ENCODE measurements at regions not wholly inside any gene's neighbourhood (a gene's known extent, or its start where the extent isn't known, plus 50 kb on each side); places are given as distances from the start of the nearest gene placed in this dataset.

- no peak for DNase-seq
- no peak overlapping the region for H2AK5ac ChIP-seq (ENCODE audit: low read length)
- H3K18ac ChIP-seq (ENCODE audit: low read length), result no peak overlapping the region
- no peak overlapping the region for H2BK120ac ChIP-seq (ENCODE audit: insufficient read depth, low read length, poor library complexity)
- H3K27ac ChIP-seq (ENCODE audit: low read depth, low read length), result no peak overlapping the region
- WGBS (ENCODE audit: extremely low coverage, insufficient coverage, insufficient read length), result no CpG with 5 or more reads among the region's 2 CpGs
- no peak overlapping the region for H4K91ac ChIP-seq (ENCODE audit: low read depth, low read length)
- no peak overlapping the region for H2AFZ ChIP-seq (ENCODE audit: insufficient read depth, low read length, poor library complexity)
- no peak overlapping the region for H2BK12ac ChIP-seq (ENCODE audit: low read length)
- H3K9me3 ChIP-seq (ENCODE audit: insufficient read depth, low read depth, low read length), result no peaks in the 10 kb centered on the region
- H3K79me1 ChIP-seq (ENCODE audit: low read length), result no peaks in the 10 kb centered on the region
- H3K79me2 ChIP-seq (ENCODE audit: control insufficient read depth, insufficient read depth, low read length, poor library complexity), result no peaks in the 10 kb centered on the region
- H4K8ac ChIP-seq (ENCODE audit: low read depth, low read length), result no peak overlapping the region
- H3K23ac ChIP-seq (ENCODE audit: low read length), result no peak overlapping the region
- no peak overlapping the region for H4K12ac ChIP-seq (ENCODE audit: low read depth, low read length)
- H3K4me2 ChIP-seq (ENCODE audit: low read length), result no peak overlapping the region
- no peaks in the 10 kb centered on the region for H3K27me3 ChIP-seq (ENCODE audit: insufficient read depth, low read length)
- H3K4me1 ChIP-seq (ENCODE audit: control insufficient read depth in 1 of 2, insufficient read depth in 2 of 2, low read length in 2 of 2), result no peaks in the 10 kb centered on the region
- no peak overlapping the region for H2BK5ac ChIP-seq (ENCODE audit: low read depth, low read length, poor library complexity)
- H3K36me3 ChIP-seq (ENCODE audit: control insufficient read depth in 1 of 2, insufficient read depth in 2 of 2, low read length in 2 of 2), result no peaks in the 10 kb centered on the region
- H3K9ac ChIP-seq (ENCODE audit: low read length), result no peak overlapping the region
- H3K4me3 ChIP-seq (ENCODE audit: low read depth, low read length), result no peak overlapping the region
- no peak overlapping the region for H3K14ac ChIP-seq (ENCODE audit: low read length)
- no peak overlapping the region for H3K4ac ChIP-seq (ENCODE audit: low read depth, low read length)
These were observed 928.3 kb upstream of the NRXN1 start for GRCh38 chr2:51960281-51960680.

GRCh38 chr2:51959696-51960095 is 927.8 kb upstream of the NRXN1 start:
- Histone ChIP-seq H4K91ac (ENCODE audit: low read depth, low read length) (no peak overlapping the region), H3K4me2 (ENCODE audit: low read length) (no peak overlapping the region), H3K14ac (ENCODE audit: low read length) (no peak overlapping the region), H2BK12ac (ENCODE audit: low read length) (no peak overlapping the region), H4K8ac (ENCODE audit: low read depth, low read length) (no peak overlapping the region), H3K23ac (ENCODE audit: low read length) (no peak overlapping the region), H3K79me2 (ENCODE audit: control insufficient read depth, insufficient read depth, low read length, poor library complexity) (no peaks in the 10 kb centered on the region), H3K36me3 (ENCODE audit: control insufficient read depth in 1 of 2, insufficient read depth in 2 of 2, low read length in 2 of 2) (no peaks in the 10 kb centered on the region), H4K12ac (ENCODE audit: low read depth, low read length) (no peak overlapping the region), H3K4me3 (ENCODE audit: low read depth, low read length) (no peak overlapping the region), H3K9ac (ENCODE audit: low read length) (no peak overlapping the region), H3K27me3 (ENCODE audit: insufficient read depth, low read length) (no peaks in the 10 kb centered on the region), H3K79me1 (ENCODE audit: low read length) (no peaks in the 10 kb centered on the region), H2BK5ac (ENCODE audit: low read depth, low read length, poor library complexity) (no peak overlapping the region), H3K4ac (ENCODE audit: low read depth, low read length) (no peak overlapping the region), H2AK5ac (ENCODE audit: low read length) (no peak overlapping the region), H3K4me1 (ENCODE audit: control insufficient read depth in 1 of 2, insufficient read depth in 2 of 2, low read length in 2 of 2) (no peaks in the 10 kb centered on the region), H3K27ac (ENCODE audit: low read depth, low read length) (no peak overlapping the region), H2AFZ (ENCODE audit: insufficient read depth, low read length, poor library complexity) (no peak overlapping the region), H2BK120ac (ENCODE audit: insufficient read depth, low read length, poor library complexity) (no peak overlapping the region), H3K18ac (ENCODE audit: low read length) (no peak overlapping the region), H3K9me3 (ENCODE audit: insufficient read depth, low read depth, low read length) (no peaks in the 10 kb centered on the region)
- DNase-seq, result no peak
- WGBS (ENCODE audit: extremely low coverage, insufficient coverage, insufficient read length), result no CpG with 5 or more reads among the region's 2 CpGs

GRCh38 chr2:51953931-51954330 is 922.0 kb upstream of the NRXN1 start:
- Histone ChIP-seq H3K36me3 (ENCODE audit: control insufficient read depth in 1 of 2, insufficient read depth in 2 of 2, low read length in 2 of 2) (no peaks in the 10 kb centered on the region), H4K8ac (ENCODE audit: low read depth, low read length) (no peak overlapping the region), H3K27ac (ENCODE audit: low read depth, low read length) (no peak overlapping the region), H3K79me1 (ENCODE audit: low read length) (no peaks in the 10 kb centered on the region), H4K12ac (ENCODE audit: low read depth, low read length) (no peak overlapping the region), H2BK120ac (ENCODE audit: insufficient read depth, low read length, poor library complexity) (no peak overlapping the region), H3K9me3 (ENCODE audit: insufficient read depth, low read depth, low read length) (peaks cover 7% of the 10 kb centered on the region), H3K18ac (ENCODE audit: low read length) (no peak overlapping the region), H2BK12ac (ENCODE audit: low read length) (no peak overlapping the region), H3K4ac (ENCODE audit: low read depth, low read length) (no peak overlapping the region), H4K91ac (ENCODE audit: low read depth, low read length) (no peak overlapping the region), H2AFZ (ENCODE audit: insufficient read depth, low read length, poor library complexity) (no peak overlapping the region), H3K4me3 (ENCODE audit: low read depth, low read length) (no peak overlapping the region), H3K79me2 (ENCODE audit: control insufficient read depth, insufficient read depth, low read length, poor library complexity) (no peaks in the 10 kb centered on the region), H3K27me3 (ENCODE audit: insufficient read depth, low read length) (no peaks in the 10 kb centered on the region), H2AK5ac (ENCODE audit: low read length) (no peak overlapping the region), H3K9ac (ENCODE audit: low read length) (no peak overlapping the region), H3K4me2 (ENCODE audit: low read length) (no peak overlapping the region), H3K4me1 (ENCODE audit: control insufficient read depth in 1 of 2, insufficient read depth in 2 of 2, low read length in 2 of 2) (no peaks in the 10 kb centered on the region), H3K14ac (ENCODE audit: low read length) (no peak overlapping the region), H3K23ac (ENCODE audit: low read length) (no peak overlapping the region), H2BK5ac (ENCODE audit: low read depth, low read length, poor library complexity) (no peak overlapping the region)
- peak in 1 of 2 donors; percentile 60 for DNase-seq

GRCh38 chr2:51921076-51921475 is 889.1 kb upstream of the NRXN1 start:
- H3K27ac ChIP-seq (ENCODE audit: low read depth, low read length), result no peak overlapping the region
- H3K14ac ChIP-seq (ENCODE audit: low read length), result no peak overlapping the region
- no peak overlapping the region for H2BK12ac ChIP-seq (ENCODE audit: low read length)
- no peak overlapping the region for H4K8ac ChIP-seq (ENCODE audit: low read depth, low read length)
- H3K79me1 ChIP-seq (ENCODE audit: low read length), result no peaks in the 10 kb centered on the region
- no peaks in the 10 kb centered on the region for H3K4me1 ChIP-seq (ENCODE audit: control insufficient read depth in 1 of 2, insufficient read depth in 2 of 2, low read length in 2 of 2)
- H3K4me3 ChIP-seq (ENCODE audit: low read depth, low read length), result no peak overlapping the region
- no peak overlapping the region for H3K4ac ChIP-seq (ENCODE audit: low read depth, low read length)
- peaks cover 2% of the 10 kb centered on the region for H3K9me3 ChIP-seq (ENCODE audit: insufficient read depth, low read depth, low read length)
- no peak overlapping the region for H2BK120ac ChIP-seq (ENCODE audit: insufficient read depth, low read length, poor library complexity)
- H3K36me3 ChIP-seq (ENCODE audit: control insufficient read depth in 1 of 2, insufficient read depth in 2 of 2, low read length in 2 of 2), result no peaks in the 10 kb centered on the region
- H4K91ac ChIP-seq (ENCODE audit: low read depth, low read length), result no peak overlapping the region
- no peak overlapping the region for H3K9ac ChIP-seq (ENCODE audit: low read length)
- H3K27me3 ChIP-seq (ENCODE audit: insufficient read depth, low read length), result no peaks in the 10 kb centered on the region
- no peak overlapping the region for H2AFZ ChIP-seq (ENCODE audit: insufficient read depth, low read length, poor library complexity)
- no peak overlapping the region for H3K23ac ChIP-seq (ENCODE audit: low read length)
- no peaks in the 10 kb centered on the region for H3K79me2 ChIP-seq (ENCODE audit: control insufficient read depth, insufficient read depth, low read length, poor library complexity)
- no peak overlapping the region for H2AK5ac ChIP-seq (ENCODE audit: low read length)
- no peak overlapping the region for H3K18ac ChIP-seq (ENCODE audit: low read length)
- no peak overlapping the region for H2BK5ac ChIP-seq (ENCODE audit: low read depth, low read length, poor library complexity)
- H4K12ac ChIP-seq (ENCODE audit: low read depth, low read length), result no peak overlapping the region
- no peak for DNase-seq
- no peak overlapping the region for H3K4me2 ChIP-seq (ENCODE audit: low read length)

- Histone ChIP-seq H3K4me2 (ENCODE audit: low read length) (no peak overlapping the region), H3K79me1 (ENCODE audit: low read length) (no peaks in the 10 kb centered on the region), H3K4me3 (ENCODE audit: low read depth, low read length) (no peak overlapping the region), H3K36me3 (ENCODE audit: control insufficient read depth in 1 of 2, insufficient read depth in 2 of 2, low read length in 2 of 2) (no peaks in the 10 kb centered on the region), H2AFZ (ENCODE audit: insufficient read depth, low read length, poor library complexity) (no peak overlapping the region), H3K4me1 (ENCODE audit: control insufficient read depth in 1 of 2, insufficient read depth in 2 of 2, low read length in 2 of 2) (no peaks in the 10 kb centered on the region), H3K27ac (ENCODE audit: low read depth, low read length) (no peak overlapping the region), H3K4ac (ENCODE audit: low read depth, low read length) (no peak overlapping the region), H4K91ac (ENCODE audit: low read depth, low read length) (no peak overlapping the region), H3K14ac (ENCODE audit: low read length) (no peak overlapping the region), H2AK5ac (ENCODE audit: low read length) (no peak overlapping the region), H3K79me2 (ENCODE audit: control insufficient read depth, insufficient read depth, low read length, poor library complexity) (no peaks in the 10 kb centered on the region), H2BK5ac (ENCODE audit: low read depth, low read length, poor library complexity) (no peak overlapping the region), H4K12ac (ENCODE audit: low read depth, low read length) (no peak overlapping the region), H3K23ac (ENCODE audit: low read length) (no peak overlapping the region), H3K9ac (ENCODE audit: low read length) (no peak overlapping the region), H3K27me3 (ENCODE audit: insufficient read depth, low read length) (no peaks in the 10 kb centered on the region), H3K18ac (ENCODE audit: low read length) (no peak overlapping the region), H2BK120ac (ENCODE audit: insufficient read depth, low read length, poor library complexity) (no peak overlapping the region), H3K9me3 (ENCODE audit: insufficient read depth, low read depth, low read length) (peaks cover 2% of the 10 kb centered on the region), H4K8ac (ENCODE audit: low read depth, low read length) (no peak overlapping the region), H2BK12ac (ENCODE audit: low read length) (no peak overlapping the region)
- no peak for DNase-seq
- WGBS (ENCODE audit: extremely low coverage, insufficient coverage, insufficient read length), result no CpG with 5 or more reads among the region's 6 CpGs
These were observed 888.6 kb upstream of the NRXN1 start for GRCh38 chr2:51920509-51920908.

All from trophoblast cell (in vitro differentiated cells and primary cell).